SK-N-SH treated with all-trans-retinoic acid at 6 μM for 48 hours (cell line): ENCODE measurements at regions not wholly inside any gene's neighbourhood (a gene's known extent, or its start where the extent isn't known, plus 50 kb on each side); places are given as distances from the start of the nearest gene placed in this dataset.

Experiments used
- ATAC-seq: fragments of 200-7000 bp; cut with Tn5 transposase; 3 replicates; pipeline ENCODE4 v1.9.1; 2020; ENCODE audit warnings: mild to moderate bottlenecking, moderate library complexity
- ARNTL ChIP-seq: fragments of 450-650 bp; formaldehyde crosslinking; IDR thresholded peaks from 2 replicates; pipeline ENCODE4 v1.5.0; 2020; ENCODE audit warnings: low read depth, mild to moderate bottlenecking, moderate library complexity, borderline replicate concordance
- BACH2 ChIP-seq: fragments of 250-450 bp; sonication (Bioruptor Pico); IDR thresholded peaks from 2 replicates; pipeline ENCODE4 v1.9.0; 2021; ENCODE audit warnings: mild to moderate bottlenecking, borderline replicate concordance
- CSDC2 ChIP-seq: fragments of 250-450 bp; sonication (Bioruptor Pico); IDR thresholded peaks from 2 replicates; pipeline ENCODE4 v1.5.0; 2020; ENCODE audit warnings: mild to moderate bottlenecking, moderate library complexity
- ESRRG ChIP-seq: fragments of 250-450 bp; sonication (Bioruptor Pico); IDR thresholded peaks from 2 replicates; pipeline ENCODE4 v1.6.1; 2021; ENCODE audit warnings: mild to moderate bottlenecking
- GLIS3 ChIP-seq: fragments of 250-450 bp; sonication (Bioruptor Pico); IDR thresholded peaks from 2 replicates; pipeline ENCODE4 v1.5.0; 2020; ENCODE audit warnings: mild to moderate bottlenecking, moderate library complexity
- ISL1 ChIP-seq: fragments of 250-450 bp; sonication (Bioruptor Pico); IDR thresholded peaks from 2 replicates; pipeline ENCODE4 v2.1.2; 2022; ENCODE audit warnings: mild to moderate bottlenecking, moderate library complexity
- OSR1 ChIP-seq: fragments of 250-450 bp; sonication (Bioruptor Pico); IDR thresholded peaks from 2 replicates; pipeline ENCODE4 v1.8.0; 2022; ENCODE audit warnings: moderate library complexity, mild to moderate bottlenecking, inconsistent platforms
- POU6F1 ChIP-seq: fragments of 250-450 bp; sonication (Bioruptor Pico); IDR thresholded peaks from 2 replicates; pipeline ENCODE4 v1.8.0; 2021; ENCODE audit warnings: low read depth, mild to moderate bottlenecking, moderate library complexity, borderline replicate concordance
- PPARA ChIP-seq: fragments of 250-450 bp; sonication (Bioruptor Pico); IDR thresholded peaks from 2 replicates; pipeline ENCODE4 v1.5.0; 2020; ENCODE audit warnings: mild to moderate bottlenecking, borderline replicate concordance
- RARB ChIP-seq: fragments of 250-450 bp; sonication (Bioruptor Pico); IDR thresholded peaks from 2 replicates; pipeline ENCODE4 v1.8.0; 2021; ENCODE audit warnings: mild to moderate bottlenecking, moderate library complexity
- SNAI2 ChIP-seq: fragments of 250-450 bp; sonication (Bioruptor Pico); IDR thresholded peaks from 2 replicates; pipeline ENCODE4 v1.5.0; 2020; ENCODE audit warnings: mild to moderate bottlenecking, moderate library complexity
- TCF4 ChIP-seq: fragments of 250-450 bp; sonication (Bioruptor Pico); IDR thresholded peaks from 2 replicates; pipeline ENCODE4 v1.8.0; 2021; ENCODE audit warnings: mild to moderate bottlenecking, moderate library complexity, borderline replicate concordance
- TOX ChIP-seq: fragments of 250-450 bp; sonication (Bioruptor Pico); IDR thresholded peaks from 2 replicates; pipeline ENCODE4 v1.8.0; 2021; ENCODE audit warnings: mild to moderate bottlenecking, moderate library complexity, borderline replicate concordance
- ZC3H10 ChIP-seq: fragments of 250-450 bp; sonication (Bioruptor Pico); IDR thresholded peaks from 2 replicates; pipeline ENCODE4 v1.5.1; 2021; ENCODE audit warnings: mild to moderate bottlenecking, moderate library complexity
- ZFP3 ChIP-seq: fragments of 250-450 bp; sonication (Bioruptor Pico); IDR thresholded peaks from 2 replicates; pipeline ENCODE4 v1.5.0; 2020; ENCODE audit warnings: mild to moderate bottlenecking, moderate library complexity
- ZFP30 ChIP-seq: fragments of 450-650 bp; formaldehyde crosslinking; IDR thresholded peaks from 2 replicates; pipeline ENCODE4 v1.5.0; 2022; ENCODE audit warnings: mild to moderate bottlenecking, moderate library complexity
- ZNF565 ChIP-seq: fragments of 450-650 bp; formaldehyde crosslinking; conservative IDR thresholded peaks from 2 replicates; pipeline ENCODE4 v1.5.0; 2020; ENCODE audit warnings: low read depth, mild to moderate bottlenecking, moderate library complexity
- ZNF70 ChIP-seq: fragments of 450-650 bp; formaldehyde crosslinking; IDR thresholded peaks from 2 replicates; pipeline ENCODE4 v1.5.0; 2020; ENCODE audit warnings: mild to moderate bottlenecking, moderate library complexity
- ZNF8 ChIP-seq: fragments of 450-650 bp; formaldehyde crosslinking; IDR thresholded peaks from 2 replicates; pipeline ENCODE4 v1.5.0; 2020; ENCODE audit warnings: mild to moderate bottlenecking, moderate library complexity
- TF ChIP-seq, protein P1 (sequence below): fragments of 250-450 bp; sonication (Bioruptor Pico); IDR thresholded peaks from 2 replicates; pipeline ENCODE4 v1.5.0; 2020; ENCODE audit warnings: mild to moderate bottlenecking, moderate library complexity
- TF ChIP-seq, protein P2 (sequence below): fragments of 250-450 bp; sonication (Bioruptor Pico); IDR thresholded peaks from 2 replicates; pipeline ENCODE4 v1.5.1; 2020; ENCODE audit warnings: low read depth, mild to moderate bottlenecking, moderate library complexity

DNA sequence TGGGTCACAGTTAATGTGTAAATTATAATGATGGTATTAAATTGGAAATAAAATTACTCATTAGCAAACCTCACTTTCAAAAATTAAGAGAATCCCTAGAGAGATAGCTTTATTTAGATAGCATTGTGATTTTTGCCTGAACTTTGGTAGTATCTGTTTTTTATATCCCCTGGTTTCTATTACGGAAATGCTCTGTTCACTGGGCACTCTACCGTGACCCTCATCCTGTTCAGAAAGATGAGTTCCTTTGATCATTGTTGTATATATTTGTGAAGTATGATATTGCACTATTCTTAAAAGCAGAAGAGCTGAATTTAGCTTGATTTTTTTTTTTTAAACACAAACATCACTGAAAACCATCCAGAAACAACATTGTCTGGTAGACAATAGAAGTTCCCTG is 1143.8 kb upstream of the MAP3K7 start (continued):
- TF ChIP-seq ARNTL (CRISPR knock-in tag): no peak

- ATAC-seq: no peak
- TF ChIP-seq ISL1 (CRISPR knock-in tag): no peak
- TF ChIP-seq TOX (CRISPR knock-in tag): no peak
- no peak for TF ChIP-seq ARNTL (CRISPR knock-in tag)
- no peak for TF ChIP-seq TCF4 (CRISPR knock-in tag)
- no peak for TF ChIP-seq RARB
Observed at GRCh38 chr6:91720324-91720723, 1133.5 kb upstream of the MAP3K7 start.

DNA sequence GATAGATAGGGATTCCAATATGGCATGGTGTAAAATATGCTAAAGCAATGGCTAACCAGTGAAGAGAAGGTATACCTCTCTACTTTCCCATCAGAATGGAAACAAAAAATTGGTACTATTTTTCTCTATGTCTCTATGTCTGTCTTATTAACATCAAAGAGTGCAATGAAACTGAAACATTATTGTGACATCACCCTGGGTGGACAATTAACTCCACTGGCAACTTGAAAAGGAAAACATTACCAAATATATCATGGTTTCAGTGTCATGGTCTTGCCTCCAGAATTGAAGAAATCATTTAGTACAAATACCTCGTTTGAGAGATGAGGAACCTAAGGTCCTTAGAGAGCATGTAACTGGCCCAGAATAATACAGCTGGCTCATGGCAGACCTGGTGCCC is 1132.5 kb upstream of the MAP3K7 start:
- ATAC-seq: no peak
- TF ChIP-seq ZNF8 (CRISPR knock-in tag) (no peak), ZC3H10 (no peak), ISL1 (CRISPR knock-in tag) (no peak), TOX (CRISPR knock-in tag) (no peak), PPARA (no peak), ARNTL (CRISPR knock-in tag) (no peak), RARB (no peak), OSR1 (no peak), SNAI2 (CRISPR knock-in tag) (no peak), ZFP3 (CRISPR knock-in tag) (no peak), TCF4 (CRISPR knock-in tag) (no peak), ZNF565 (no peak), CSDC2 (CRISPR knock-in tag) (no peak), POU6F1 (CRISPR knock-in tag) (no peak)
- TF ChIP-seq, protein P1, sequence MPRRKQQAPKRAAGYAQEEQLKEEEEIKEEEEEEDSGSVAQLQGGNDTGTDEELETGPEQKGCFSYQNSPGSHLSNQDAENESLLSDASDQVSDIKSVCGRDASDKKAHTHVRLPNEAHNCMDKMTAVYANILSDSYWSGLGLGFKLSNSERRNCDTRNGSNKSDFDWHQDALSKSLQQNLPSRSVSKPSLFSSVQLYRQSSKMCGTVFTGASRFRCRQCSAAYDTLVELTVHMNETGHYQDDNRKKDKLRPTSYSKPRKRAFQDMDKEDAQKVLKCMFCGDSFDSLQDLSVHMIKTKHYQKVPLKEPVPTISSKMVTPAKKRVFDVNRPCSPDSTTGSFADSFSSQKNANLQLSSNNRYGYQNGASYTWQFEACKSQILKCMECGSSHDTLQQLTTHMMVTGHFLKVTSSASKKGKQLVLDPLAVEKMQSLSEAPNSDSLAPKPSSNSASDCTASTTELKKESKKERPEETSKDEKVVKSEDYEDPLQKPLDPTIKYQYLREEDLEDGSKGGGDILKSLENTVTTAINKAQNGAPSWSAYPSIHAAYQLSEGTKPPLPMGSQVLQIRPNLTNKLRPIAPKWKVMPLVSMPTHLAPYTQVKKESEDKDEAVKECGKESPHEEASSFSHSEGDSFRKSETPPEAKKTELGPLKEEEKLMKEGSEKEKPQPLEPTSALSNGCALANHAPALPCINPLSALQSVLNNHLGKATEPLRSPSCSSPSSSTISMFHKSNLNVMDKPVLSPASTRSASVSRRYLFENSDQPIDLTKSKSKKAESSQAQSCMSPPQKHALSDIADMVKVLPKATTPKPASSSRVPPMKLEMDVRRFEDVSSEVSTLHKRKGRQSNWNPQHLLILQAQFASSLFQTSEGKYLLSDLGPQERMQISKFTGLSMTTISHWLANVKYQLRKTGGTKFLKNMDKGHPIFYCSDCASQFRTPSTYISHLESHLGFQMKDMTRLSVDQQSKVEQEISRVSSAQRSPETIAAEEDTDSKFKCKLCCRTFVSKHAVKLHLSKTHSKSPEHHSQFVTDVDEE: no peak
- TF ChIP-seq, protein P2, sequence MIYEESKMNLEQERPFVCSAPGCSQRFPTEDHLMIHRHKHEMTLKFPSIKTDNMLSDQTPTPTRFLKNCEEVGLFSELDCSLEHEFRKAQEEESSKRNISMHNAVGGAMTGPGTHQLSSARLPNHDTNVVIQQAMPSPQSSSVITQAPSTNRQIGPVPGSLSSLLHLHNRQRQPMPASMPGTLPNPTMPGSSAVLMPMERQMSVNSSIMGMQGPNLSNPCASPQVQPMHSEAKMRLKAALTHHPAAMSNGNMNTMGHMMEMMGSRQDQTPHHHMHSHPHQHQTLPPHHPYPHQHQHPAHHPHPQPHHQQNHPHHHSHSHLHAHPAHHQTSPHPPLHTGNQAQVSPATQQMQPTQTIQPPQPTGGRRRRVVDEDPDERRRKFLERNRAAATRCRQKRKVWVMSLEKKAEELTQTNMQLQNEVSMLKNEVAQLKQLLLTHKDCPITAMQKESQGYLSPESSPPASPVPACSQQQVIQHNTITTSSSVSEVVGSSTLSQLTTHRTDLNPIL: no peak
- TF ChIP-seq, all 23 proteins: peak for 0

- TF ChIP-seq ZNF8 (CRISPR knock-in tag): no peak
- no peak for TF ChIP-seq SNAI2 (CRISPR knock-in tag)
- TF ChIP-seq PPARA: no peak
- TF ChIP-seq, protein P2: no peak
- no peak for ATAC-seq
Observed at GRCh38 chr6:91718198-91718597, 1131.3 kb upstream of the MAP3K7 start.

DNA sequence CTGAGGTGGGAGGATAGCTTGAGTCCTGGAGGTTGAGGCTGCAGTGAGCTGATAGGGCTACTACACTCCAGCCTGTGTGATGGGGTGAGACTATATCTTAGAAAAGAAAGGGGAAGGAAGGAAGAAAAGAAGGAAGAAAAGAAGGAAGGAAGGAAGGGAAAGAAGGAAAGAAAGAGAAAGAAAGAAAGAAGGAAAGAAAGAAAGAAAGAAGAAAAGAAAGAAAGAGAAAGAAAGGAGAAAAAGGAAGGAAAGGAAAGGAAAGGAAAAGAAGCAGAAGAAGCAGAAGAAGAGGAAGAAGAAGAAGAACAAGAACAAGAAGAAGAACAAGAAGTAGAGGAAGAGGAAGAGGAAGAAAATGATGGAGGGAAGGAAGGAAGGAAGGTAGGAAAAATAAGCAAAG is 1130.2 kb upstream of the MAP3K7 start:
- no peak for ATAC-seq
- no peak for TF ChIP-seq ZNF8 (CRISPR knock-in tag)
- TF ChIP-seq CSDC2 (CRISPR knock-in tag): no peak
- TF ChIP-seq ZNF70 (CRISPR knock-in tag): no peak
- TF ChIP-seq GLIS3: no peak
- TF ChIP-seq BACH2 (CRISPR knock-in tag): no peak
- TF ChIP-seq RARB: no peak
- TF ChIP-seq, protein P2: no peak
- no peak for TF ChIP-seq OSR1
- no peak for TF ChIP-seq ARNTL (CRISPR knock-in tag)
- TF ChIP-seq ZC3H10: no peak
- no peak for TF ChIP-seq TCF4 (CRISPR knock-in tag)
- no peak for TF ChIP-seq ESRRG
- no peak for TF ChIP-seq PPARA
- TF ChIP-seq POU6F1 (CRISPR knock-in tag): no peak
- TF ChIP-seq, protein P1: no peak
- no peak for TF ChIP-seq ZFP30 (CRISPR knock-in tag)
- TF ChIP-seq SNAI2 (CRISPR knock-in tag): no peak
